Rectal smooth muscle tissue (tissue), 1 donor: ENCODE measurements at regions not wholly inside any gene's neighbourhood (a gene's known extent, or its start where the extent isn't known, plus 50 kb on each side); places are given as distances from the start of the nearest gene placed in this dataset.

Experiments
- H3K27ac ChIP-seq: one replicate; pipeline ENCODE4 v1.7.0; 2013; ENCODE audit warnings: low read depth, low read length, inconsistent platforms
- H3K27me3 ChIP-seq: one replicate; pipeline ENCODE4 v1.7.0; 2013; ENCODE audit warnings: low read length; ENCODE audit not compliant: control insufficient read depth, insufficient read depth
- H3K36me3 ChIP-seq: one replicate; pipeline ENCODE4 v1.7.0; 2013; ENCODE audit warnings: low read length; ENCODE audit not compliant: control insufficient read depth, insufficient read depth
- H3K4me1 ChIP-seq: one replicate; pipeline ENCODE4 v1.7.0; 2013; ENCODE audit warnings: low read length; ENCODE audit not compliant: control insufficient read depth, insufficient read depth
- H3K4me3 ChIP-seq: one replicate; pipeline ENCODE4 v1.7.0; 2013; ENCODE audit warnings: low read length
- H3K9ac ChIP-seq: one replicate; pipeline ENCODE4 v1.7.0; 2013; ENCODE audit warnings: low read length

DNA sequence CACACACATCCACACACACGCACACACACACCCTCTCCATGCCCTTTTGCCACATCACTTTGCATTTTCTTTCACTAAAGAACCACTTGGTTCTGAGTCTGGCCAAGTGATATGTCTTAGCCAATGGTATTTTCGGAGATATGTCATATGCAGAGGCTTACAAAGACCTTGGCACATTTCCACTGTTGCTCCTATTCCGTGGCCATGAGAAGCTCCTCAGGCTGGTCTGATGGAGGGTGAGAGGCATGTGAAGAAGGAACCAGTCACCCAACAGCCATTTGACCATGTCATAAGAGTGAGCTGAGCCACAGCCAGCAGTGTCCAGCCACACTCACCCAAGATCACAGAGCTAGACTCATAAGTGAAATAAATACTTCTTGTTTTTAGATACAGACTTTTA is 212.6 kb upstream of the NAV2 start:
- no peaks in the 10 kb centered on the region for H3K27me3 ChIP-seq
- H3K4me3 ChIP-seq: no peak overlapping the region
- H3K4me1 ChIP-seq: no peaks in the 10 kb centered on the region
- H3K36me3 ChIP-seq: no peaks in the 10 kb centered on the region
- H3K27ac ChIP-seq: no peak overlapping the region
- H3K9ac ChIP-seq: no peak overlapping the region

DNA sequence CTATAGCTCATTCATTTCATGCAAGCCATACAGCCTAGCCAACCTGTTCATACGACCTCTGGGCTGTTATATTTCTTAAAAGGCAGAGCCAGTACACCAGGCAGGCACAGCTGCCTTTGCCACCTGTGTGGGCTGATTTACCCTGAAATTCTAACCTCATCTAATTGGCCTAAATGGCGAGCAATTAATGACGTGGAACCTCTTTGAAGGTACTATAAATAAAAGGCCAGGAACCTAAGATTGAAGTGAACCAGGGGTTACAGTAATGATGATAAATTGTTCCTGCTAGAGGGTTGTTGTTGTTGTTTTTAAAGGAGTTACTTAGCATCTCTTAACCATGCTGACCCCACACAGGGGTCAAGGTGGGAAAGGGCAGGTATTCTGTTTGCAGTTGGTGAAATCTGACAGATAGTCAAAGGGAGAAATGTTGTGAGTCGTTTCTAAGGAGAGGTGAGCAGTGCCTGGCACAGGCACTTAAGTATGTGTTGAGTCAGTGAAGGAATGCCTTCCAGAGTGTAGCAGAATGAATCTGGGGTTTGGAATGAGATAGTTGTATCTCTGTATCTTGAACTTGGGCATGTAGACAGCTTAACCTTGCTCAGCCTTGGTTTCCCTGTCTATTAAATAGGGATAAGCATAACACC is 213.5 kb upstream of the NAV2 start:
- H3K27ac ChIP-seq: no peak overlapping the region
- no peaks in the 10 kb centered on the region for H3K27me3 ChIP-seq
- H3K9ac ChIP-seq: no peak overlapping the region
- H3K4me1 ChIP-seq: no peaks in the 10 kb centered on the region
- no peaks in the 10 kb centered on the region for H3K36me3 ChIP-seq
- H3K4me3 ChIP-seq: no peak overlapping the region

DNA sequence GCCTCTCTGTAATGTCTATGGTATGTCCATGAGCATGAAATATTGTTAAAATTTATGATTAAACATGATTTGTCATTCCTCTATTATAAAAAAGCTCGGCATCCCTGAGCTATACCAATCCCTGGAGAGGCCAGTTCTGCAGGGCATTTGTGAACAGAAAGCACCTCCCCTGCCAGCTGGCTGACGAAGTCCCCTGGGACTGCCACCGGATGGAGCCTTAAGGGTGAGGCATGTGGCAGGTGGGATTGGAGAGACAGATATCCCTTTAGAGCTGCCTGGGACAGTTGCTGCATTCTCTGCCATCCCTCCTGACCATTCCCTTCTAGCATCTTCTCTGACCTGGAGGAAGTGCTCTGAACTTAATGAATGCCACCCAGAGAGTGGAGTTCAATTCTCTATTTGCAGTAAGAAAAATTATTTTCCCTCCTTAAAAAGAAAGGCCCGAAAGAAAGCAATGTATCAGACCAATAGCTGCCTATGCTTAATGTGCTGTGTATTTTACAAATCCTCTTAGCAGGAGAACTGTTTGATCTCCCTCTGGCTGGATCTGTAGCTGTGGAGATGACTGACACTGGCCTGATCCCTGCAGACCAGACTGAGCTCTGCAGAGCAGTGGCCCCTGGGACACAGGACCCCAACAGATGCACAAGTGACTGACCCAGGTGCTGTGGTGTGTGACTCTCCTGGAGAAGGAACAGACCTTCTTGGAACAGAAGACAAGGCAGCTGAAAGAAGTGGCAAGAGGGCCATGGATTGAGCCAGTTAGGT is 219.0 kb upstream of the NAV2 start:
- H3K36me3 ChIP-seq: no peaks in the 10 kb centered on the region
- no peak overlapping the region for H3K4me3 ChIP-seq
- no peak overlapping the region for H3K9ac ChIP-seq
- H3K27me3 ChIP-seq: no peaks in the 10 kb centered on the region
- H3K27ac ChIP-seq: no peak overlapping the region
- H3K4me1 ChIP-seq: no peaks in the 10 kb centered on the region

DNA sequence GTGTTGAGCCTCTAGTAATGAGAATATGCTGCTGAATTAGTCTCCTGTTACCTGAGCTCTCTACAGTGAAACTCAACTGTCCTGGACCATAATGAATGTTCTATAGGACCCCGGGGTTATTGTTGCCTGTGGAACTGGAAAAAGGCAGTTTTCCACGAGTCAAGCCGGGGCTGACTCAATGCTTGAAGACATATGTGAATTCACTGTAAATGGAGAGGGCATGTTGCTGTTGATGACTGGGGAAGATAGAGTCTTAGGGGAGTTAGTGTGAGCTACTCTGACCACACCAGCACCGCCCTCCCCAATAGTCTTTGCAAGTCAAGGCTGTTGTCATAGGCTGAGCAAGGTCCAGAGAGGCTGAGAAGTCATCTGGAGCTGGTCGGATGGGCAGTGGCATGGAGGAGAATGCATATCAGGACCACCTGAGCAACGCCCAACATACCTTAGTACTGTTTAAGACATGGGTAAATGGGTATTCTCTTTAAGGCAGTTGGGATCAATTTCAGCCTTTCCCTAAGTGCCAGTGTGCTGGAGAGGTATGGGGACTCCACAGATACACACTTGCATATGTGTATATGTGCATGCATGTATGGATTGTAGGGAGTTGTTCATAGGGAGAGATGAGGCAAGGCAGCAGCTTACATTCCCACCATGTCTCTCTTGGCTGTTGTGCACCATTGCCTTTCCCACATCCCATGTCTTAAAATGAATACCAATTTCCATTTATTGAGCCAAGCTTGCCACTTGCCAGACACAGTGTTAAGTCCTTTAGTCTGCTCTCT is 230.1 kb upstream of the NAV2 start:
- Histone ChIP-seq H3K27me3 (no peaks in the 10 kb centered on the region), H3K4me3 (no peak overlapping the region), H3K4me1 (no peaks in the 10 kb centered on the region), H3K27ac (no peak overlapping the region), H3K9ac (no peak overlapping the region), H3K36me3 (no peaks in the 10 kb centered on the region)

DNA sequence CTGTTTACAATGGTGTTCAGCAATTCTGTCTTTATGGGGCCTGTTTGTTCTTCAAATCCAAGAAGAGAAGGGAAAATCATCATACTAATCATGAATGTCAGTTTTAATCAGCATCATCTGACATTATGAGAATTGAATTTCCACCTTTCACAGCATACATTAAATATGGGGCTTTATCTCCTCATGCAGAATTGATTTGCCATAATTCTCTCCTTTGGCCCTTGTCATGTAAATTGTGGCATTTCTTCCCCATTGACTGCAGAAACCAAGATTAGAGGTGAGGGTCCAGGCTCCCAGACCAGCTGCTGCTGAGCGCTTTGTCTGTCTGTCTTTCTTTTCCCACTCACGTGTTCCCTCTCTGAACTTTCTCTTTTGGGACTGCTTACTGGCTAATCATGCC is 232.1 kb upstream of the NAV2 start:
- Histone ChIP-seq H3K9ac (no peak overlapping the region), H3K4me3 (no peak overlapping the region), H3K27me3 (no peaks in the 10 kb centered on the region), H3K4me1 (no peaks in the 10 kb centered on the region), H3K36me3 (no peaks in the 10 kb centered on the region), H3K27ac (no peak overlapping the region)

DNA sequence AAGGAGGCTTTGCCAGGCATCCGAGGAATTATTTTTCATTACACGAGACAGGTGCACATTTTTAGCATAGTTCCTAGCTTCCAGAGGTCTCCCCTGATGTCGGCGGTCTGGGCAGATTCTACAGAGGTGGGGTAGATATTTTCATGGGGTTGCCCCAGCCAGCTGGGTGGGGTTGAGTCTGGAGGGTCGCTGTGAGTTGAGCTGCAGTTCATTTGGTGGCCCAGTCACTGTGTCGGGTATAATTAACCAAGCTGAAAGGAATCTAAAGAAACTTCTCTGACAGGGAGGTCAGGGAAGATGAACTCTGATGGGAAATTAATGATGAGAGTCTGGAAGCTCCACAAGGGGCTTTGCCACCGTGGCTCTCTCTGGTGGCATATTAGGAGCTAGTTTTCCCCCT is 233.7 kb upstream of the NAV2 start:
- Histone ChIP-seq H3K9ac (no peak overlapping the region), H3K27ac (no peak overlapping the region), H3K4me1 (no peaks in the 10 kb centered on the region), H3K4me3 (no peak overlapping the region), H3K36me3 (no peaks in the 10 kb centered on the region), H3K27me3 (no peaks in the 10 kb centered on the region)

DNA sequence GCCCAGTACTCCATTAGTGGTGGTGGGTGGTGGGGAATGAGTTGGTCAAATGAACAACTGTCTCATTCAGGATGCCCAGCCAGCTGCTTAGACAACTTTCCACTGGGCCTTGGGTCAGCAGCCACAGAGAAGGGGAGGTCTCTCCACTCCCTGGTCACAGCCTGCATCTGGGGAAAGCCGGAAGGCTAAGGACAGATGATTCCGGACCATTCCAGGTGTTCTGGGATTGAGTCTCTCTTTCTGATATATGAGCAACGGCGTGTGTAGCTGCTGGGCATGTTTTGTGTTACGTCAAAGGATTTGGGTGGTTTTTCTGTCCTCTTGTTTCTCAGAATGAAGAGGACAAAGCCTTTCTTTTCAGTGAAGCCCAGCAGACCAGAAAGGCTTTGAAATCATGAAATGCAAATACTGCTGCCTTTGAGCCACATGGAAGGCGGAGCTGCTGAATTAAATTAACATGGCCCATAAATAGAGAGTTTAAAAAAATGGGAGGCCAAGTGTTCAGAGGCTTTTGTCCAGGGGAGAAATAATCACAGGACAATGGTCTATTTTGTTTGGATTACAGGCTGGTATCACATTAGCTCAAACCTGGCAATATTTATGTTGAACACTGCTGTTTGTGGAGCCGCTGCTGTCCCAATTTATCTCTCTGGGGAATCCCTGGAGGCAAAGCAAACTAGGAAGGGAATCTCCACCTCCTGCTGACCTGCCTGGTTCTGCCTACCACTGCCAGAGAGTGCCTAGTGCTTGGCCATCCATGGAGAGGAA is 234.4 kb upstream of the E2F8 start:
- H3K4me3 ChIP-seq: no peak overlapping the region

DNA sequence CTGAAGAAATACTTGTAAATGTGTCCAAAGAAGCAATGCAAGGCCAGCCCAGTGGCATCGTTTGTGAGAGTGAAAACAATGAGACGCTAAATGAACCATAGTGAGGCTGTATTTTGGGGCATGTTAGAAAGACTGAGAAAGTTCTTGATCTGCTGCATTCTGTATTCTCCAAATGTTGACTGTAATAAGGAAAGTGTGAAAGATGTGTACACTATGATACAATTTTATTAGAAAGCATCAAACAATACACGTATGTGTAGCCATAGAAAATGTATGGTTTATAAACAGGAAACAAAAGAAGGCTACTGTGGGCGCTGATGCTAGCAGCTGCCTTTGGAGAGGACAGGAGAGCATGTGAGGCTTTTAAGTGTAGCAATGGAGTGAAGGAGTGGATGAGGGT is 233.5 kb upstream of the E2F8 start:
- Histone ChIP-seq H3K4me3 (no peak overlapping the region), H3K4me1 (no peaks in the 10 kb centered on the region), H3K36me3 (no peaks in the 10 kb centered on the region), H3K27ac (no peak overlapping the region), H3K9ac (no peak overlapping the region), H3K27me3 (no peaks in the 10 kb centered on the region)

More for the DNA sequence above, 234.4 kb upstream of the E2F8 start:
- Histone ChIP-seq H3K27me3 (no peaks in the 10 kb centered on the region), H3K36me3 (no peaks in the 10 kb centered on the region), H3K4me1 (no peaks in the 10 kb centered on the region), H3K9ac (no peak overlapping the region), H3K27ac (no peak overlapping the region)

DNA sequence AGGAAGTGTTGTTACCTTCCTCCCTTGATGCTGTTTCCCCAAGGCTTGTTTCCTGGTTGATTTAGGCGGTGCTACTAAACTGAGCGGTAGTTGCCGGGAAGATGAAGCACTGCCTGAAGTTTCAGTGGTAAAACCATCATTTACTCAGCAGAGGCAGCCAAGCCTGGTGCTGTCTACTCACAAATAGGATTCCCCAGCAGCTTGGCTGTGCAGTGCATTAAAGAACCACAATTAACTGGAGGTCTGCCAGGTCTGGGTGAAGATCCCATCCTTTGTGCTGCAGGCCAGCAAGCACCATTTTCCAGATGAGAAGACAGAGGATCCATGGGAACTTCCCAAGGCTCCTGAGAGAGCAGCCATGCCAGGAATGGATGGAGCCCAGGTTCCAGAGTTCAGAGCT is 231.9 kb upstream of the E2F8 start:
- H3K27me3 ChIP-seq: no peaks in the 10 kb centered on the region
- H3K4me1 ChIP-seq: no peaks in the 10 kb centered on the region
- no peak overlapping the region for H3K27ac ChIP-seq
- no peak overlapping the region for H3K4me3 ChIP-seq
- H3K36me3 ChIP-seq: no peaks in the 10 kb centered on the region
- H3K9ac ChIP-seq: no peak overlapping the region

DNA sequence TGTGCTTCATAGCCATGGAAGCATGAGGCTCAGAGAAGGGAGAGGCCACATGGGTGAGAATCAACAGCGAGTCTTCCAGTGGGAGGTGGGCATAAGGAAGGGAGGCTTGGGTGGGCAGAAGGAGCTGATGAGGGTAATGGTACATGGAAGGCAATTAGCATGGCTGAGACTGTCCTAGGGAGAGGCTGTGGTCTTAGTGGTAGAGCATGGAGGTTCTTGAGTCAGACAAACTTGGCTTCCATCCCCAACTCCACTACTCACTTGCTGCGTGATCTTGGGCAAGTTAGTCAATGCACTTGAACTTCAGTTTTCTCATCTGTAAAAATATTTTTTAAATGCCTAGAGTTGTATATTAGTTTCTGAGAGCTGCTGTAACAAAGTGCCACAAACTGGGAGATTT is 227.2 kb upstream of the E2F8 start:
- no peak overlapping the region for H3K27ac ChIP-seq
- H3K9ac ChIP-seq: no peak overlapping the region
- H3K4me1 ChIP-seq: no peaks in the 10 kb centered on the region
- no peaks in the 10 kb centered on the region for H3K36me3 ChIP-seq
- H3K4me3 ChIP-seq: no peak overlapping the region
- no peaks in the 10 kb centered on the region for H3K27me3 ChIP-seq

DNA sequence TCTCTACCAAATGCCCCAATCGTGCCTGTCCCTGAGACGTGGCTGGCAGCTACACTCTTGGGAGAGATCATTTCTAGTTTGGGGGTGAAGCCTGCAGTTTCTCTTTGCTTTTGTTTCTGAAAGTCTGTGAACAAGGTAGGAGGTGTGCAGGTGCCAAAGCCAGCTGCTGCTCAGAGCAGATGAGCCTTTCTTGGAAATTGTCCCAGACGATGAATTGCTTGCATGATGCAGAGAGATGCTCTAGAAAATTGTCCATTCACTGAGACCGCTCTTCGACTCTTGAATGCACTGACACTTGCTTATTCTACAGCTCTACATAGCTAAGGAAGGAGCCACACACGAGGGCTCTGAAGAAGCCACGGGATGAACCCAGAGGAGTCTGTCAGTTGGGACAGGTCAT is 225.6 kb upstream of the E2F8 start:
- H3K27me3 ChIP-seq: no peaks in the 10 kb centered on the region

DNA sequence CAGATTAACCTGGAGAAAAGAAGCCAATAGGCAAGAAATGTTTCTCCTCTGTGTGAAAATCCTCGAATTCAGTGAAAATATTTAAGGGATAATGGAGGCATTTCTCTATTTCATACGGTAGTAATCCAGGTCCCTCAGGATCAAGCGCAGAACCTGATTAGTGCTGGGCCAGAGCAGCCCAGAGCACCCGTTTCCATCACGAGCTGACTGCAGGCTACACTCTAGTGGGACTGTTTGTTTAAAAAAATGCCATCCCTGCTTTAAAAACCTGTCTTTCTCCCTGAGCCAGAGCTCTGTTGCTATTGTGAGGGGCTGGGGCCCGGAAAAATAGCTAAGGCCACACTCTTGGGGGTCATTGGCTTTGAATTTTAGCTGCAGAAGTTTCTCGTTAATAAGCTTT is 223.2 kb upstream of the E2F8 start:
- Histone ChIP-seq H3K4me3 (no peak overlapping the region), H3K36me3 (no peaks in the 10 kb centered on the region), H3K27me3 (no peaks in the 10 kb centered on the region), H3K27ac (no peak overlapping the region), H3K9ac (no peak overlapping the region), H3K4me1 (no peaks in the 10 kb centered on the region)

More for the DNA sequence above, 225.6 kb upstream of the E2F8 start:
- Histone ChIP-seq H3K27ac (no peak overlapping the region), H3K9ac (no peak overlapping the region), H3K4me1 (no peaks in the 10 kb centered on the region), H3K36me3 (no peaks in the 10 kb centered on the region), H3K4me3 (no peak overlapping the region)
